Brain pericyte (primary cell): ENCODE measurements at regions not wholly inside any gene's neighbourhood (a gene's known extent, or its start where the extent isn't known, plus 50 kb on each side); places are given as distances from the start of the nearest gene placed in this dataset.

Experiments
- DNase-seq: peaks from one replicate; pipeline ENCODE4 v3.0.0-alpha.2; 2012; ENCODE audit warnings: low read depth, low spot score

- DNase-seq: no peak
Measured at GRCh38 chr2:63658176-63658968, 69.6 kb downstream of the MDH1 start.

- no peak for DNase-seq
Measured at GRCh38 chr2:63660060-63660459, 71.3 kb downstream of the MDH1 start.

DNA sequence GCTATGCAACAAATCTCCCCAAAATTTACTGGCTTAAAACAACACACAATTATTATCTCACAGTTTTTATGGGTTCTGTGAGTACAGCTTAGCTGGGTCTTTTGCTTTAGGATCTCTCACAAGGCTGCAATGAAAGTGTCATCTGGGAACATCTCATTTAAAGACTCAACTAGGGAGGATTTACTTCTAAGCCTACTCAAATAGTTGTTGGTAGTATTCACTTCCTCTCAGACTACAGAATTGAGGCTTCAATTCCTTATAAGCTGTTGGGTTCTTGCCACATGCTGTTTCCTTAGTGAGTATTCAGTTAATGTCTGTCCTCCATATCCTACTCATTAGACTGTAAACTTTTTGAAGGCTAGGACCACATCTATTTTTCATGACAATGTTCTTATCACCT, 72.3 kb downstream of the MDH1 start:
- DNase-seq: no peak

GRCh38 chr2:63662028-63662804, 73.5 kb downstream of the MDH1 start:
- DNase-seq: no peak

- DNase-seq: no peak
Measured at GRCh38 chr2:63663013-63663864, 74.5 kb downstream of the MDH1 start.

- DNase-seq: no peak
Measured at GRCh38 chr2:63665091-63665490, 76.3 kb downstream of the MDH1 start.

DNA sequence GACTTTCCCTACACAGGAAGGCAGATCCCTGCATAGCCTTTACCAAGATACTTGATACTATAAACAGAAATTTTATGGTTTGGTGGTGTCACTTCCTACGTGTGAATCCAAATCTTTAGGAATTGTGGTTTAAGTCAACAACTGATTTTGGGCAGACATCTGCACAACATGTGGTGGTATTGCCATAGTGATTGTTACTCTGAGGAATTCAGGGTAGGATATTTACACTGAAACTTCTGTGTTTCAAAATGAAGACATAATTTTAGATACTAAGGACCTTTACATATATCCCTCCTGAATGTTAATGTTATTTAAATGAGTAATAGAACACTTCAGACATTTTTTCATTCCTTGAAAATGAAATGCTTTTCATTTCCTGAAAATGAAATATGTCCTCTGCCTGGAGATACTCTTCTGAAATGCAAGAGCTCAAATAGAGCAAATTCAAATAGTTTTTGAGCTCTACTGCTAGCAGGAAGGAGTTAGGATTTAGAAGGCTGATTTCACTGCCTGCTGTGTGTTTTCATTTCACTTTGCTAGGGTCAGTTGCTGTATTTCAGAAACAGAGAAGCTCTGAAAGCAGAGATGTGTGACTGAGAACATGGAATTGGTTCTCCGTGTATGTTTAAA, 77.2 kb downstream of the MDH1 start:
- DNase-seq: no peak

- DNase-seq: no peak
Measured at GRCh38 chr2:63667132-63667700, 78.5 kb downstream of the MDH1 start.

DNA sequence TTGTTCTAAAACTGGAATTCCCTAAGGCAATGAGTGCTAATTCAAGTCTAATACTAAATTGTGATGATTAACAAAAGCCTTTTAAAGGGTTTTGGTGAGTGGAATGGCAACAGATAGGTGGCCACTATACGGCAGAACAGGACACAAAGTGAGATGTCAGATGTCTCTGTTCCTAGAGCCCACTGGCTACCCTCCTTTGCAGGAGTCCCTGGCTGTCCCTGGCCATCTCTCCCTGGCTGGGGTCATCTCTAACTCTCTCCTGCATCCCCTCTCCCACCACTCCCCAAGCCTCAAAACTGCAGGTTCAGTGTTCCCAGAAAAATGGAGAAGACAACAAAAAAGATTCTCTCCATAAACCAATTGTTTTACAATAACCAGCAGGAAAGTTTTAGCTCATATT, 79.2 kb downstream of the MDH1 start:
- DNase-seq: no peak

GRCh38 chr2:63668466-63668865, 79.7 kb downstream of the MDH1 start:
- no peak for DNase-seq

GRCh38 chr2:63669596-63669995, 80.8 kb downstream of the MDH1 start:
- DNase-seq: no peak

DNA sequence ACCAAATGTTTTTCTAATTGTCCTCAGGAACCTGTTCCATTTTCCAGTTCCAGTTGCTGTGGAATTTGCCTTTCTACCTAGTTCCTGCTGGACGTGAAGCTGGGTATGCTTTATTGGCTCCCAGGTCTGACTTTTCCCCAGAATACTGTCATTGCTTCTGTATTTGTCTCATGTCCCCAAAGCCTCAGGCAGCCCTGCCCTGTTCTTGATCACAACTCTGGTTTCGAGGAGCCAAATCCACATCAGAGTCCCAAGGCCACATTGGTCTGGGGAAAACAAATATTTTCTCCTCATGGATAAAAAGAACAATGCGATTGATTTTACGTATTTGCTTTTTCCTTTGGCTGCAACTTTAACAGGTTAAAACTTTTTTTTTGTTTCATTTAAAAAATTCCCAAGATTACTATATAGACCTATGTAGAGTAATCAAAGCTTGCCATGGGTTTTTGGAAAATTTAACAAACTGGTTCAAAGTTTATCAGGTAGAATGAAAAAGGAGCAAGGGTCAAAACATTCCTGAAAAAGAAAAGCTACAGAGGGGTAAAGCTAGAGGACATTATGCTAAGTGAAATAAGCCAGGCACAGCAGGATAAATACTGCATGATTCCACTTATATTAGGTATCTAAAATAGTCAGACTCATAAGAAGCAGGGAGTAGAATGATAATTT, 85.2 kb downstream of the MDH1 start:
- DNase-seq: no peak

DNA sequence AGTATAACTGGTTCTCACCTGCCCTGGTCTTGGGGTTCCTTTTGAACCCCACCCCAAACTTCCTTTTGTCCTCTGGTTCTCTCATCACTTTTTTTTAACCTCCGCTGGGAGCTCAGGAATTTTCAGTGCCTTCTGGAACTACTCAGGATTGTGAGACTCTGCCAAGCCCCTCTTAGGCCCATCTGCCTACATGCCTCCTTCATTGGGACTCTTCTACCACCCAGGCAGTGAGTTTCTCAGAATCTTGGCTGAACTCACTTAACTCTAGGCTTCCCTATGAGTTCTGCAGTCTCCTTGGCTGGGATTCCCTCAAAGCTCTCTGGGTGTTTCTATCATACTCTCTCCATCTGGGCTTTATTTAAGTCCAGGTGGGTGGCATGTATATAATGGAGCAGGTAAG, 86.3 kb downstream of the MDH1 start:
- no peak for DNase-seq

- DNase-seq: no peak
Measured at GRCh38 chr2:63676135-63676534, 87.4 kb downstream of the MDH1 start.

DNA sequence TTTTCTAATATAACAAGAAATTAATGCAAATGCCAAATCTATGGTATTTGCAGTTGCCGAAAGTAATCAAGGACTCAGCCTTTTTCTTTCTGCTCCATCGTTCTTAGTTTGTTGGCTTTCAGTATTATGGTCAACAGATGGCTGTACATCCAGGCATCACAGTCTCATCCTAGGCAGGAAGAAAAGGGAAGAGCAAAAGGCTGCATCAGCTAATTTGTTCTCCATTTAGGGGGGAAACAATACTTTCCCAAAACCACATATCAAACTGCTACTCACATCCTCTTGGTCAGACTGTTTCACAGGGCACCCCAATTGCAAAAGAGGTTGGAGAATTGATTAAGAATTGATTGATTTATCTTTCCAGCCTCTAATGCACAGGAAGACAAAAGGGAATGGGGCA, 89.3 kb downstream of the MDH1 start:
- DNase-seq: no peak

- DNase-seq: no peak
Measured at GRCh38 chr2:63678551-63678950, 89.8 kb downstream of the MDH1 start.

GRCh38 chr2:63679252-63679855, 90.6 kb downstream of the MDH1 start:
- DNase-seq: no peak

GRCh38 chr2:63680455-63680854, 91.7 kb downstream of the MDH1 start:
- no peak for DNase-seq

GRCh38 chr2:63681896-63682295, 93.1 kb downstream of the MDH1 start:
- DNase-seq: no peak

DNA sequence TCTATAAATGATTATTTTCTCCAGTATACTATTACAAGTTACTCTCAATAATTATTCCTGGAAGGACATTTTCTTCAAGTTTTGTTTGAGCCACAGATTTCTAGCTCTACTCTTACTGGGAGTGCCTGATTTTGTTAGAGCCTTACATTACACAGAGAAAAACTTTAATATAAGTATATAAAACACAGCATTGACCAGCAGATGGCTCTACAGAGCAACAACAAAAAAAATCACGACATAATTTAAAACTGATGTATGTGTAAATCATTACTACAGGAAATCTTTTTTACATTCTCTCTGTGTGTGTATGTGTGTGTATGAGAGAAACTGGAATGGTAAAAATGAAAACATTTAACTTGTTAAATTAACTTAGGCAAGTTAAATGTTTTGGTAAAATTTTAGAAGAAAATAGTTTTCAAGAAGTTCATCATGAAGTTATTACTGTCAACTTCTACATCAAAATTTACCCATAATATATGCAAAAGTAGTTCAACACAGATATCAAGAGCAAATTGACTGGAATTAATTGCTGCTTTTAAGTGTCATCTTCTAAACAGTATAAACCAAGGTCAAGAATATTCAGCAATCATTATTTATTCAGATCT, 103.3 kb downstream of the MDH1 start:
- DNase-seq: no peak
